ENCODE measurements at regions not wholly inside any gene's neighbourhood (a gene's known extent, or its start where the extent isn't known, plus 50 kb on each side); places are given as distances from the start of the nearest gene placed in this dataset.
A peak's percentile ranks its signal among the peaks of the same experiment; 100 is the strongest.
"Not testable (repeated sequence)": the region's sequence is repeated elsewhere in the genome, so short reads cannot be mapped to it uniquely, and the experiment has no call there.

DNA sequence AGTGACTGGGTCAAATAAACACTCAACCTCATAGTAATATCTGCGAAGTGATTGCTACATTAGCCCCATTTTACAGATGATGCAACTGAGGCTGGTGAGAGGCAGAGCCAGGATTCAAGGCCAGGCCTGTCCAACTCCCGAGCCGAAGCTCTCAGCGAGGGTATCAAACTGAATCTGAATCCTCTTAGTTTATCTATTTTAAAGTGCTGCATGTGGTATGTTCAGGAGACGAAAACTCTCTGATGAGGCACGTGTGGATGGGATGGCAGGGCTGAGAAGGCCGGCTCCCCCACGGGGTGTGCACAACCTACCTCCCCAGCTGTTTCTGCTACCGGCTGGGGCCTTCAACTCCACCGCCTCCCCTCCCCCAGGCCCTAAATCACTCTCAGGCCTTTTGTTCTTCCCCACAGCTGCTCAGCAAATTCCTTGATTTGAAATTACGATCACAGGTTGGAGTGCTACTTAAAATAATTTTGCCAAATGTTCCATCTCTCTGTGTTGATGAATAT, 171.8 kb downstream of the TOMM20 start:
- DNase-seq, result no peak

DNA sequence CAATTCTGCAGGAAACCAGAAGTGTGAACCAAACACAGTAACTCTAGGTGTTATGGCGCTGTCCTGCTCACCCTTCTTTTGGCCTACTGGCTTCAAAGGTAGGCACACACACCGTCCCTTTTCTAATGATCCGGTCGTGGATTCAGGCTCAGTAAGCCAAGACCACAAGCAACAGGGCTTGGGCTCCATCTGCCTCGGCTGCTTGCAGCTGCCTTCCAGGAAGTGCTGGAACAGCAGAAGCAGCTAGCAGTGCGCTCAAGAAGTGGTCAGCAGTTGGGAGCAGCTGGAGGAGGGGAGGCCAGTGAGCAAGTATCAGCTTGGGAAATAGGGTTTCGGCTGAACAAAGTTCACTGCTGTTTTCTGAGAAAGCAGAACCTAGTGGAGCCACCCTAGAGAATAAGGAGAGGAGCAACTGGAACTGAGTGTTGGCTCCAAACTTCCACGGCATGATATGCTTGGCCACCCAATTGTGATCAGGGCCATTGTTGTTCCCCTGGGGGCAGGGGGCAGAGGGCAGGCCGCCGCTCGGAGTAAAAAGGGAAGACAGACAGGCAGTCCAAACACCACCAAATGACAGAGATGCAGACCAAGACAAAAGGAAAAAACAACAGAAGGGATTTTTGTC, 173.4 kb downstream of the TOMM20 start:
- no peak for DNase-seq

DNA sequence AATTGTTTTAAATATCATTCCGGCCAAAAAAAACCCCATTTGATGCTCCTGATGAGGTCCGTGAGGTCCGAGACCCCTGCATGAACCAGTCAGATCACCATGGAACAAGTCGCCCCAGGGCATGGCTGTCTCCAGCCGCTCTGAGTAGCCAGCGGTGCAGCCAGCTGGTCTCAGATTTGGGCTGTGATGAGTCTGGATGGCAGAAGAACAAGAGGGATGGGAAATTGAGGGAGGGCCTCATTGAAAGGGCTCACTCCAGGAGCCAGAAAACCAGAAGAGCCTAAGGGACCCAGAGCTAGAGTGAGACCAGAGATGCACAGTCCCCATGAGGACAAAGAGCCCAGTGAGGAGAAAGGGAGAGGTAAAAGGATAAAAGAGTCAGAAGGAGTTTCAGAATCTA, 174.0 kb downstream of the TOMM20 start:
- DNase-seq, result no peak

DNA sequence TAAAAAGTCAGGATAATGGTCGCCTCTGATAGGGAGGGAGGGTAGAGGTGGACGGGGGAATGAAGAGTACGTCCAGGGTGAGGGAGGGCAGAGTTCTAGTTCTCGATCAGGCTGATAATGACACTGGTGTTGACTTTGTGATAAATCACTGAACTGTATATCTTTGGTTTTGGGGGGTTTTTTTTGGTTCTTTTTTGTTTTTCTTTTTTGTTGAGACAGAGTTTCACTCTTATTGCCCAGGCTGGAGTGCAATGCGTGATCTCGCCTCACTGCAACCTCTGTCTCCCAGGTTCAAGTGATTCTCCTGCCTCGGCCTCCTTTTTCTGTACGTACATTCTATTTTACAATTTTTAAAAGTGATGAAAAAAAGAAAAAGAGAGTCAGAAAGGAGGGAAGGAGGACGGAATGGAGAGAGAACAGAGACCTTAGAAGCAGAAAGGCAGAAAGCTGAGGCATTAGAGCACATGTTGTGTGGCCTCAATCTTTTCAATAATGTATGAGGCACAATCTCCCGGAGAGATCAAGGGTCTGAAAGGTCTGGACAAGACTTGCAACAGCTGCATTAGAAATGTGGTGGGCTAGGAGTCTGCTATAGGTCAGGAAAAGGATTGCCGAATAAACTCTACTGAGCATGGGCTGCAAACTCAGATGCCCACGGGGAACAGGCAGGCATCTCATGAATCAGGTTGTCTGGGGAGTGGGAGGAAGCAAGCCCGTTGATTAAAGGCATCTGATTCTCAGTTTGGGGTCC, 174.8 kb downstream of the TOMM20 start:
- no peak for DNase-seq

DNA sequence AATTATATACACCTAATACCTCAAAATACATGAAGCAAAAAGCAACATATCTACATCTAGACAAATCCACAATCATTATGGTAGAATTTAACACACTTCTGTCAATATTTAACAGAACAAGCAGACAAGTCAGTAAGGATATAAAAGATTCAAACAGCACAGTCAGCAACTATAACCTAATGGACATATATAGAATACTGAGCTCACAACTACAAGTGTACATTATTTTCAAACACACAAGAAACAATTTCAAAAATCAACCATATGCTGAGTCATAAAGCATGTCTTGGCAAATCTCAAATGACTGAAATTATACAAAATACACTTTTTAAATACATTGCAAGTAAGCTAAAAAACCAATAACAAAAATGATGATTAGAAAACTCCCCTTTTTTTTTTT, 178.0 kb downstream of the TOMM20 start:
- DNase-seq, result no peak

DNA sequence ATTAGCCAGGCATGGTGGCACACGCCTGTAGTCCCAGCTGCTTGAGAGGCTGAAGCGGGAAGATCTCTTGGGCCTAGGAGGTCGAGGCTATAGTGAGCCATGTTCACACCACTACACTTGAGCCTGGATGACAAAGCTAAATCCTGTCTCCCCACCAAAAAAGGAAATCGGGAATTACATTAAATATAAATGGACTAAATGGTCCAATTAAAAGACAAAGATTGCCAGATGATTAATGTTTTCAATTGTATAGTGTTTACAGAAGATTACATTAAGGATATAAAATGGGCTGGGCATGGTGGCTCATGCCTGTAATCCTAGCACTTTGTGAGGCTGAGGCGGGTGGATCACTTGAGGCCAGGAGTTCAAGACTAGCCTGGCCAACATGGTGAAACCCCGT, 179.1 kb downstream of the TOMM20 start:
- DNase-seq, result not testable (repeated sequence)

DNA sequence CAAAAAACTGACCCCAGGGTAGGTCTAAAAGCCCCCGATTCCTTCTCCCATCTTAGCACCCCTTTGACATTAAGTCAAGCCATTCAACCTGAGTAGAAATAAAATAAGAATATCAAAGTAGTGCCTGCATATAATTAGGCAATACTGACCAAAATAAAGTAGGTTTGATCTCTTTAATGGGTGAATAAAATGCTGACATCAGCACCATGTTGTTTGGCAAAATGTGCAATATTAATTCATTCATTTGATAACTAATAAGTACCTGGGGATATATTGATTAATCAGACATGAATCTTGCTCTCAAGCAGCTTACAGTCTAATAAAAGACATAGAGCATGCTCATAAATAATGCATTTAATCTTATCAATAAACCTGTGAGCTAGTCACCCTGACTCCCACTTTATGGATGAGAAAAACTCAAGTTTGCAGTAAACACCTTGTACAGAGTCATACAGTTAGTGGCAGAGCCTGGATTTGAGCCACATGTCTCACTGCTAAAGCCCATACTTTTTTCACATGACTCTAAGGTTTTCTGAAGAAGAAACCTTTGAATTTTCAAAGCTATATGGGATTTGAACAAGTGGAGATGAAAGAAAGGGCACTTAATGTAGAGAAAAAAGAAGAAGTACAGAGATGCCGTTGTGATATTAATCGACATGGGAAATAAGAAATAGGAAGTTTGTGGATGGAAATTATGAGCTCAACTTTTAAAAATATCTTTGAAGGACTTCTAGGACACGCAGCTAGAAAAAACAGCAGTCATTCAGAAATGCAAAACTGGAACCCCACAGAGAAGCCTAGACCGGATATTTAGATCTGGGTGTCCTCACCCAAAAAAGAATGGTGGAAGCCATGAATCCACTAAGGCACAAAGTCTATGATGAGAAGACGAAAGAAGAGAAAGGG, 183.9 kb downstream of the TOMM20 start:
- DNase-seq, result no peak

DNA sequence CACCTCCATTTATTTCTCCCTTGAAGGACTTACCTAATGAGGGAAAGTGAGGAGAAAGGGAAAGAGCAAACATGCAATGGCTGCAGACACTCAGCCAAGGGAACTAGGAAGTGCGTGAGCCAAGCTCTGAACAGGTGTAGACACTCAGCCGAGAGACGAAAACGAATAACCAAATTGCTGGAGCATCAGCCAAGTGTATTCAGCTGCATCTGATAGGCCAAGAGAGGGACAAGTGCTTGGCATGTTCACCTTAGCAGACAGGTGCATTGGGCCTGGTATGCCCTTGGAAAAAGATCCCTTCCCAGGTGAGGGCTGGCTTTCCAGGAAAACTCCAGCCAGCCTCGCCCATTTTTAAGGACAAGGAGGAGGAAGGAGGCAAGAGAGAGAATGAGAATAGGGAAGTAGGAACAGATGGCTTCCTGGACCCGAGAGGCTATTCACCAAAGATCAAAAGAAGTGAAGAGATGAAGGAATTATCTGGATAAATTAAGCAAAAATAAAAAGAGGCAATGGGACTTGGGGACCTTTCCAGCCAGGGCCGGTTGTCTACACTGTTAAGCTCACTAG, 184.7 kb downstream of the TOMM20 start:
- DNase-seq, result peak; percentile 24

DNA sequence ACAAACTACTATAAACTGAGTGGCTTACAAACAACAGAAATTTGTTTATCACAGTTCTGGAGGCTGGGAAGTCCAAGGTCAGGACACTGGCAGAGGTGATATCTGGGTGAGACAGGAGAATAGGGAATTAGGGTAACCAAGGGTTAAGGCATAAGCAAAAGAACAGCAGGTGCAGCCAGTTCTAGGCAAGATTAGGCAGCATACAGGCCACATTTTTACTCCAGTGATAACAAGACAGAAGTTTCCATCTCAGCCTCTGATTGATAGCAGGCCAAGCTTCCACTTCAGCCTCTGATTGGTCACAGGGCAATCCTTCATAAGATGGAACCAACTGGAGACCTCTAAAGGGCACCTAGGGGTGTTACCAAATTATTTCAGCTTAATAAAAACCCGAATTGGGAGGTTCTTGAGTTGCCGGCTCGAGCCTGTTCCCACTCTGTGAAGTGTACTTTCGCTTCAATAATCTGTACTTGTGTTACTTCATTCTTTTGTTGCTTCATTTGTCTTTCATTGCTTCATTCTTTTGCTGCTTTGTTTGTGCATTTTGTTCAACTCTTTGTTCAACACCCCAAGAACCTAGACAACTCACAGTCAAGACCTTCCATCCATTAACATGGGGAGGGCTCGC, 185.6 kb downstream of the TOMM20 start:
- no peak for DNase-seq

DNA sequence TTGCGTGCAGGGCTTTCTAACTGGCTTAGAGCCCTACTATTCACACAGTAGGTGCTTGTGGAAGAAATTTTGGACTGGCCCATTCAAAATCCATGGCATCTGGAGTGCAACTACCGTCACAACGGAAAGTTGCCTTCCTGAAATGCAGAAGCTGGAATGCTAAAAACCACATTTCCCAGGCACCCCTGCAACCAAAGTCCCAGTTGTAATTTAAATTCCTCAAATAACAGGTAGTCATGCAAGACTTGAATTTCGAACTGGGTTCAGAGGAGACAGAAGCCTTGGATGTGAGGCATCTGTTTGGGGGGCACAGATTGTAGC, 186.7 kb downstream of the TOMM20 start:
- DNase-seq, result no peak

DNA sequence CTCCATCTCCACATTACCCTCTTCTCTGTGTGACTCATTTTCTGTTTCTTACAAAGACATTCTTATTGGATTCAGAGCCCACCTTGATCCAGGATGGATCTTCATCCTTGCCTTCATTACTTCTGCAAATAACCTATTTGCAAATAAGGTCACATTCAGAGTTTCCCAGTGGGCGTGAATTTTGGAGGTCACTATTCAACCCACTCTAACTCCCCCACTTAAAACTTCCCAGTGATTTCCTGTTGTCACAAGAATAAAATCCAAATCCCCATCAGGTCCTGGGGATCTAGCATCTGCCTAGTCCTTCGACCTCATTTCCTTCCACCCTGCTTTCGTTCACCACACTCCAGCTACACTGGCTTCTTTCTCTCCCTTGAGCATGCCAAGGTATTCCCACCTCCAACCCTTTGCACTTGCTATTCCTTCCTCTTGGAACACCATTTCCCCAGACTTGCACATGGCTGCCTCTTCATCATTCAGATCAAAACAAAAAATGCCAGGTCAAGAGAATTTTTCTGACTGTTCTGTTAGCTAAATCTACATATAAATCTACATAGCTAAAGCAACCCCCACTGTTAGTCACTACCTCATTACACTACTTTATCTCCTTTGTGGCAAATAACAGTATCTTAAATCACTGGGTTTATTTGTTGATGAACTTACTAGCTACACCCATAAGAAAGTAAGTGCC, 187.2 kb downstream of the TOMM20 start:
- no peak for DNase-seq

DNA sequence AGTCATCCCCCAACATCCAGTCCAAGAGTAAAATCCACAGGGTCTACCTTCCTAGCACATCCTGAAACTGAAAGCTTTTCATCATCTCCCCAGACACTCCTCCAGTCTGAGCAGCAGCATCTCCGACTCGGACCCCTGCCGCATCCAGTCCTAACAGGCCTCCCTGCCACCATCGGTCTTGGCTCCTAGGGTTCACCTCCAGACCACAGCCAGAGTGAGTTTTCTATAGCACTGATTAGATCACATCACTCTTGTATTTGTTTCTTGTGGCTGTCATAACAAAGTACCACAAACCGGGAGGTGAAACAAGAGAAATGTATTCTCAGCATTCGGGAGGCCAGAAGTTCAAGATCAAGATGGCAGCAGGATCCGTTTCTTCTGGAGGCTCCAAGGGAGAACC, 187.8 kb downstream of the TOMM20 start:
- no peak for DNase-seq

DNA sequence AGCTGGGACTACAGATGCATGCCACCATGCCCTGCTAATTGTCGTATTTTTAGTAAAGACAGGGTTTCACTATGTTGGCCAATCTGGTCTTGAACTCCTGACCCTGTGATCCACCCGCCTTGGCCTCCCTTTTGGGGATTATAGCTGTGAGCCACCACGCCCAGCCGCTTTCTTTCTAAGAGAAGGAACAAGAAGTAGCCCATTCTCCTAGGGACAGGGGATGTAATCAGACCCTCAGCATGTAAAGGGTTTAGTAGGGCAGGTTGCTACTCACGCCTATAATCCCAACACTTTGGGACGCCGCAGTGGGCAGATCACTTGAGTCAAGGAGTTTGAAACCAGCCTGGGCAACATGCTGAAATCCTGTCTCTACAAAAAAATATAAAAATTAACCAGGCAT, 189.7 kb downstream of the TOMM20 start:
- DNase-seq, result no peak

DNA sequence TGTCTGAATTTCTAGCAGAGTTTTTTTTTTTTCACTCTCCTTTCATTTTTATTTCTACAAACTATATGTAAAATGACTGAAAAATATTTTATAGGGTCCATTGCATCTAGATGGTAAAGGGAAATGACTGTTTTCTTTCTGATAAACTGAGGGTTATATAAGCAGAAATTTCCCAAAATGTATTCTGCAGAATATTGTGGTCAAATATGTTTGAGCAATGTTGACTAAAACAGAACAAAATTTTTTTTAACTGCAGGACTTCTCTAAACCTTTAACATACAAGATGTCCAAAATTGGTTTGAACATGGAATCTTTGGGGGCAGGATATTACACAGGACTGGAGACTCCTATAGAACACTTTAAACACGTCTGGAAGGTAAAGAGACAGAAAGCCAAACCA, 190.5 kb downstream of the TOMM20 start:
- DNase-seq, result no peak

DNA sequence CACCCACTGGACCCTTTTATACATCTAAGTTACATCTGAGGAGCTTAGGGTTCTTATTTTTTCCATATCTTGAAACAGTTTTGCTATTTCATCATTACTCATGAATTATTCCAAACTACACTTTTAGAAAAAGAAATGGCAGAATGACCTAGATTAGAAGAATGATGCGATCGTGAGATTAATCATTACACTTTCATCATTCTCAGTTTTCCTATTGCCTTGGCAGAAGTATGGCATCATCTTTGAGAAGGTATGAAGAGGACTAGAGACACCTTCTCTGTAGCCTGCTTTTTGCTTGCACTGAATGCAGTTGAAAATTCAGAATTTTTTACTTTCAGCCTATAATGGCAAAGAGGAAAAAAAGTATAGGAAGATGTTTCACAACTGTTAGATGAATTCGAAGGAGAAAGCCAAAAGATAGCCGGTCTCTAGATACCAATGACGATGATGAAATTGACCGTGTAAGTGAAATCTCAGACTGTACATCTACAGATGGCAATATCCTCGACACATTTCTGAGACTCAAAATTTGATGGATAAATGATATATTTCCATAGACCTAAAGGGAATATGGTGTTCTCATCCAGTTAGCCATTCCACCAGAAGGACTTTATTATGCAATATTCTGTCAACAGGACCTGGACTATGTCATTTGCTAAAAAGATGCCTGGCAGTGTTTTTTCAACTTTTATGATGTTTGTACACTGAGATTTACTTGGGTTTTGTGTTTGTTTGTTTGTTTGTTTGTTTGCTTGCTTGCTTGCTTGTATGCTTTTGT, 191.8 kb downstream of the TOMM20 start:
- DNase-seq, result no peak

DNA sequence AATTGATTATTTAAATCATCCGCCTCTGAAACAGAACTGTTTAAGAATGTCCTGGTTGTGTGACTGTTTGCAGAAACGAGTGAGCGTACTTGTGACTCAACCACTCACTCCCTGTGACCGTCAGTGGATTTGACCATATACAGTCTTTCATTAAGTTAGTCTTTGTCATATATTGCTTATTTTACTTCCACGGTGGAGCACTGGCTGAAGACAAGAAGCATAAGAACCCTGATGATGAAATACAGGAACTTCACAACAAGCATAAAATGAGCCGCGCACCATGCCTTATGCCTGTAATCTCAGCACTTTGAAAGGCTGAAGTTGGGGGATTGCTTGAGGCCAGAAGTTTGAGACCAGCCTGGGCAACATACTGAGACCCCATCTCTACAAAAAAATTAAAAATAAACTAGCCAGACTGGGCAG, 194.0 kb downstream of the TOMM20 start:
- DNase-seq, result no peak

DNA sequence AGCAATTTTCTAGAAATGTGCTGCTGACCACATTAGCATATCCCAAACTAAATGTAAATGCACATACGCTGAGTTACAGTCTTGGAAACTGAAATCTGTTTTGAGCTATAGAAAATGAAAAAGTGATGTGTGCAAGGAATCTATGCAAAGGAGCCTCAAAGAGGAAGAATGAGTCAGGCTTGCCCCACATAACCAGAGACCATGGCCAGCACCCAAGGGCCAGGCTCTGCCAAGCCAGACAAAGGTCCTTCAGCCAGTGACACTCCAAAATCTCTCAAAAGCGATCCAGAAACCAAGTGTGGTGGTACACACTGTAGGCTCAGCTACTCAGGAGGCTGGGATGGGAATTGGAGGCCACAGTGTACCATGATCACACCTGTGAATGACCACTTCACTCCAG, 195.2 kb downstream of the TOMM20 start:
- DNase-seq, result no peak

DNA sequence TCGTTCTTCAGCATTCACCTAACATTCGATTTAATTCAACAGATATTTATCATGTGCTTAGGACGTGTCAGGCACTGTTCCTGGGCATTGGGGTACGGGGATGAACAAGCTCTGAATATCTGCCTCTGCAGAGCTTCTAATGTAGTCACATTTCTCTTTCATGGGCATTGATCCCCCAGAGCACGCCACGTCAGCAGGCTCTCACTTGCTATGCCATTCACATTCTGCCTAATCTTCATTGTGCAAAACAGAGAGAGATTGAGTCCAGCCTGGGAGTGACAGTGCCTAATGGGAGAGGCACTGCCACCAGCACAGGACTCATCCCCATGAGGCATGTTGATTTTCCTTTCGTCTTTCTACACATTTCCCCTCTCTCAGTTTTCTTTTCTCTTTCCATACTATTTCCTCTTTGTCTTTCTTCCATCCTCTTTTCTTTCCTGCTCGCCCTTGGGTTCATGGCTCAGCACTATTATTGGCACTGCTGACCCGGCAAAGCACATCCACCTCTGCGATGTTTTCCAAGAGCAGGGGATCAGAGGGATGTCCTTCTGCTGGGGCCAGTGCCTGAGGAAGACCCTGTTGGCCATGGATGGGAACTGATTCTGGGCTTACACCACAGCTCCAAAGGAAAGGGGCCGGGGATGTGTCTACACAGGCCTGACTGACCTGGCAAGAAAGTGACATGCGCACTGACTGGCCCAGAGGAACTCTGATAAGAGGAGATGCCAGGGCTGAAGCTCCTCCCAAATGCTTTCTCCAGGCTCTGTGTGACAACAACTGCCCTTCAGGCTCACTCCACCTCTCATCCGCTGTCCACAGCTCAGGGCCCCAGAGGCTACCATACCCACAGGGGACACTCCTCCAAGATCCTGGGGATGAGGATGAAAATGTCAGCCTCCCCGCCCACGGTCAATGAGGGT, 195.9 kb downstream of the TOMM20 start:
- no peak for DNase-seq

DNA sequence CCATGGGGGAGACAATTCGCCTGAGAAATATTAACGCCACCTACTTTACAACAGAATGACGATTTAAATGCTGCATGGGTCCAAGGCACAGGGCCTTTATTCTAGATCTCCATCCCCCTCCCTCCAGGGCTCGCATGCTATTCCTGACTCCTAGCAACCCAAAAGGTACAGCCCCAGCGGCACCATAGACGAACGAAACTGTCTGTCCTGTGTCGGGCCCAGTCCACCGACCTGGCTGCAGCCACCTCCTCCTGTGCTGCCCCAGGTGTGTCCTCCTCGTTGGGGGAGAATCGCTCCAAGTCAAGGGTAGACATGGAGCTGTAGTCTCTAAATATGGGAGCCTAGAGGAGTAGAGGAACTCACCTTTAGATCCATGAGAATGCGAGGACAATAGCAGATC, 196.5 kb downstream of the TOMM20 start:
- no peak for DNase-seq

DNA sequence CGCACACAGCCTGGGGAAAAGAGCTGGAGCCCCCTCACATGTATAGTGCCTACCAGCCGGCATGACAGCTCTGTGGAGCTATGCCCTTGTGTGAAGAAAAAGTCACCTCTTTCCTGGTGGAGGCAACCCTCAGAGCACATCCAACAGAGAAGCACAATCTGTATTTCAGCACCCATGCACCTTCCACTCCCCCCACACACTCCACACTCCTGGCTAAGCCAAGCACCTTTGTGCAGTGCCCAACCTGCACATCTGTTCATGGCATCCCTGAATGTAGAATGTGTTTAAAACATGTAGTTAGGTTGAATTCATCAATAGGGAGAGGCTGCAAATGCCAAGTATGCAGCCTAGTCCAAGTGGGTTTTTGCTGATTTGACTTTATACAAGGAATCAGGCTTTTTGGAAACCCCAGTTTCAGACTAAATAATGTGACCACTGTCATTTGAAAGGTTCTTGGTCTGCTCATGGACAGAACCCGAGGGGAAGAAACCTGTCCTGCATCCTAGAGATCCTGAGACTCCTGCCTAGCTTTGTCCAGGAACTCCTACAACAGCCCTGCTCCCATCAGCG, 197.1 kb downstream of the TOMM20 start:
- DNase-seq, result no peak

Measured in activated effector memory CD4-positive, alpha-beta T cell treated with anti-CD3 and anti-CD28 coated beads, Interleukin-2, amount 50 U/mL, for 16 hours (primary cell).